DMS79 treated with DMSO at 0.1 percent for 48 hours (cell line): ENCODE measurements at regions not wholly inside any gene's neighbourhood (a gene's known extent, or its start where the extent isn't known, plus 50 kb on each side); places are given as distances from the start of the nearest gene placed in this dataset.
"Not testable (repeated sequence)": the region's sequence is repeated elsewhere in the genome, so short reads cannot be mapped to it uniquely, and the experiment has no call there.

Source experiments
- DNase-seq: peaks from one replicate; lab custom pipeline; 2025; lab: John Stamatoyannopoulos, UW

DNA sequence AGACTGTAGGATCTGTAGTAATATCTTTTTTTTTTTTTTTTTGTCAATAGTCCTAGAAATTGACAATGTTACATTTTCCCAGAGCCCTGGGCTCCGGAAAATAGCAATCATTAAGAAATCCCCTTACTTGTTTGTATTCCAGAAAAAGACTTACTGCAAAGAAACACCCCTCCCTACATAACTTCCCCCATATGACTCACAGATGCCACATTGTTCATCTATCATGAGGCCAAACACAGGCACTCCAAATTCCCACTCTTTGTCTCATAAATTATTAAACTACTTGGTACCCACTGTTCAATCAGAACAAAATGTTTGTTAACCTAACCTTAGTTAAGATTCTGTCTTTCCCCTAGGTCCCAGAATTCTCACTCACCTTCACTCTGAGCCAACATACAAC is 53.5 kb downstream of the TEX51 start:
- DNase-seq = no peak

- DNase-seq = no peak
Measured at GRCh38 chr2:126953483-126953882, 54.8 kb downstream of the TEX51 start.

- no peak for DNase-seq
Measured at GRCh38 chr2:126954831-126955230, 56.1 kb downstream of the TEX51 start.

GRCh38 chr2:126956773-126957172 is 58.1 kb downstream of the TEX51 start:
- DNase-seq = not testable (repeated sequence)

- DNase-seq = no peak
Measured at GRCh38 chr2:126963390-126963789, 64.7 kb downstream of the TEX51 start.

- no peak for DNase-seq
Measured at GRCh38 chr2:126966601-126967000, 67.9 kb downstream of the TEX51 start.

DNA sequence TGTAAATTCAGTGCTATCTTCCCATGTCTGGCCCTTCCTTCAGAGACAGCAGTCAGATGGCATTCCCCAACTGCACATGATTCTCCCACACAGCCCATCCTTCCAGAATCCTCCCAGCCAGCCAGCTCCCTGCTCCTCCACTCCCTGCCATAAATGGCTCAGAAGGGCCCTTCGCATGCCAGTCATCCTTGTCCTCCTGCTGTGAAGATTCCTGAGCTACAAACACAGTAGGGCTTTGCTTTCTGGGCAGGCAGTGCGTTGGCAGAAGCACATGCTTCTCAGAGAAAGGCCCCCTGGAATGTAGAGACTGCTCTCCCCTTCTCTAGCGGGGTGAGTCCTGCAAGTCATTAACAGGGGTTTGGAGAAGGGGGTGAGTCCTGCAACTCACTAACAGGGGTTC is 71.9 kb downstream of the TEX51 start:
- peak; percentile 63 for DNase-seq

- no peak for DNase-seq
Measured at GRCh38 chr2:126971162-126971480, 72.4 kb downstream of the TEX51 start.

DNA sequence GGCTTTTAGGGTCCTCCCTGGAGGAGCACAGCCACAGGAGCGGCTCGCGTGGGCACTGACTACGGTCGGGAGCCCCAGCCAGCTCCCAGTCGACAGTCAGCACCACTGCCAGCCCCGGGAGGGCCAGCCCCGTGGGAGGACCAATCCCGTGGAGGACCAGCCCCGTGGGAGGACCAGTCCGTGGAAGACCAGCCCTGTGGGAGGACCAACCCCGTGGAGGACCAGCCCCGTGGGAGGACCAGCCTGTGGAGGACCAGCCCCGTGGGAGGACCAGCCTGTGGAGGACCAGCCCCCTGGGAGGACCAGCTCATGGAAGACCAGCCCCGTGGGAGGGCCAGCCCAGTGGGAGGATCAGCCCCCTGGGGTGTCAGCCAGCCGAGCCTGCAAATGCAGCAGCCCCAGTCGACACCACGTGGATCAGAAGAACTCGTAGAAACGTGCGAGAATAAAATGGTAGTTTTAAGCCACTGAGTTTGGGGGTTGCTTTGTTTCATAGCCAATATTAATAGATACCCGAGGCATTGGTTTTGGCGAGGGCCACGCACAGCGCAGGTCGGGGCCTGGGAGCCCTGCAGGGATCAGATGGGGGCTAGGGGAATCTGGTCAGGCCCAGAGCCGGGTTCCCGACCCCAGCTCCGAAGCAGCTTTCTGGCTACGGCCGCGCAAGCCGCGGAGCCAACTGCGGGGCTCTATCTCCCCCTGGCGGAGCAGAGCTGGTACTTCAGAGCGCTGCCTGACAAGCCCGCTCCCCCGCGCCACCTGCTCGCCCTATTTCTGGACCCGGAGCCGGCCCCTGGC is 73.0 kb downstream of the TEX51 start:
- peak; percentile 39 for DNase-seq

GRCh38 chr2:126972279-126972626 is 73.6 kb downstream of the TEX51 start:
- DNase-seq = no peak

- no peak for DNase-seq
Measured at GRCh38 chr2:126973745-126974144, 75.1 kb downstream of the TEX51 start.

DNA sequence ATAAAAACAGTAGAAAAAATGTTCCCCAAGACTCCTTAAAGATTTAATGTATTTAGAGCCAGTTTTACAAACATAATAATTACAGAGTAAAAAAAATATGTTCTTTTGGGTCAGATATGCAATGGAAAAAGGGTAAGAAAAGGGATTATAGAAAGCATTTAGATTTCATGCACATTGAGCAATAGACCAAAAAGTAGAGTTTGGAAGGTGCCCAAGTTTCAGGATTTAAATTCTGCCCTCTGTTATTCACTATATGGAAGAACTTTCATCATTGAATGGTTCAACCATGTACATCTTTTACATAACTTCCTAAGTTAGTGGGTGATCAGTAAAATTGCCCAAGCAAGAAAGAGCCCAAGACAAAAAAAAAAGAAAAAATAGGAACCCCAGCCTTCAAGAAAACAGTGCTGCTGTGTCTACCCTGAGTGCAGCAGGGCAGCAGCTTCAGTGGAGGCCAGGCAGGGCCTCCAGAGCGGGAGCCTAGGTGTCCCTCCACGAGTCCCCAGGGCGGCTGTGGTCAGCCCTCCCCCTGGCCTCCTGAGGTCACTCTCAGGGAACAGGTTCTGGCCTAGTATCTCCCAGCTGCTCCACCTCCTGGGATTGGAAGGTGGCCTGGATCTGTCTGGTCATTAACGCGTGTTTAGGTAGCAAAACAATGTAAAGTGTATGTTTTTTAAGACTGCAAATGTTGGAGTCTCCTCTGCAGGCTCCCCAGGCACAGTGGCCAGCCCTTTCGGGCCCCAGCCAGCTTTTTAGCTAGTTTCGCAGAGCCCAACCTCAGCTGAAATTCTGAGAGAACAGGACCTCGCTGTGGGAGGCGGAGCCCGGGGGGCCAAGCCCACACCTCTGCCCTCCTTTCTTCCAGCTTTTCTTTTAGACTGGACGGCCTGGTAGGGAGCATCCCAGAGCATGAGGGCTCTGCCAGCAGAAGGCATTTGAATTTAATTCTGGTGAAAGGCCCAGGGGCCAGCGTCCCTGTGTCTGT is 77.3 kb downstream of the TEX51 start:
- no peak for DNase-seq

DNA sequence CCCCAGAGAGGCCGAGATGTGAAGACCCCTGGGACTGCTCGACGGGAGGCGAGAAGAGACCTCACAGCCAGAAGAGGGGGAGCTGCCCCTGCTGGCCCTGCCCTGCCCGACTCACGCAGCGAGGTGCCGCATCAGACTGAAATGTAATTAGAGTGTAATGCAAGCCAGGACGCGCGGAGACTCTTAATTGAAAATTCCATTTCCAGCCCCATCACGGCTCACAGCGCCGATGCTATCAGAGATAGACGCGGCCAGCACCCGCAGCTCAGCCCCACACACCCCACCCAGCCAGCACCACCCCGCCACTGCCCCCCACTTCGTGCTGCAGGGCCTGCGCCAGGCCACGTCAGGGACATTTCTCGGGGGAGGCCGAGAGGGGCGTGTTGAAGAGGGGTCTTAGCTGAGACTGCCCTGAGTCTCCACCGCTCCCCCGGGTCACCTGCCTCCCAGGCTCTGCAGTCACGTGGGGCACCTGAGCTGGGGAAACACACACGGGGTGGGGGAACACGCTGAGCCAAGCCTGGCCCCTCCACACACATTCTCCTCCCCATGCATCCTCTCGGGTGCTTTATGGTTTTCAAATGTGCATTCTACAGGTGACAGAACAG is 78.1 kb downstream of the TEX51 start:
- no peak for DNase-seq

DNA sequence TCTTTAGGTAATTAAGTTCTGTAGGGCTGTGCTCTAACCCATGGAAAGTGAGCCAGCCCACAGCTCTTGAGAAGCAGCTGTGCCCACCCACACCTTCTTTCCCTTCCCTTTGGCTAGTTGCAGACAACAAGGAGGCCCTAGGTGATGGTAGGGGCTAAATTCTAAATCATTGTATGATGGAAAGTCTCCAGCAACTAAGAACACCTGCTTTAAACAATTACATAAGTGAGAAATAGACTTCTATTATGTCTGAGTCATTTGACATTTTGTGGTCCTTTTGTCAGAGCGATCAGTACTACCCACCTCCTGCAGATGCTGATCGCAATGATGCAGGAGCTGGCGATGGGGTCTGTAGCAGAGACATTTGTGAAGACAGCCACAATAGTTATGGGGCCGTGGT is 79.6 kb downstream of the TEX51 start:
- DNase-seq = no peak

DNA sequence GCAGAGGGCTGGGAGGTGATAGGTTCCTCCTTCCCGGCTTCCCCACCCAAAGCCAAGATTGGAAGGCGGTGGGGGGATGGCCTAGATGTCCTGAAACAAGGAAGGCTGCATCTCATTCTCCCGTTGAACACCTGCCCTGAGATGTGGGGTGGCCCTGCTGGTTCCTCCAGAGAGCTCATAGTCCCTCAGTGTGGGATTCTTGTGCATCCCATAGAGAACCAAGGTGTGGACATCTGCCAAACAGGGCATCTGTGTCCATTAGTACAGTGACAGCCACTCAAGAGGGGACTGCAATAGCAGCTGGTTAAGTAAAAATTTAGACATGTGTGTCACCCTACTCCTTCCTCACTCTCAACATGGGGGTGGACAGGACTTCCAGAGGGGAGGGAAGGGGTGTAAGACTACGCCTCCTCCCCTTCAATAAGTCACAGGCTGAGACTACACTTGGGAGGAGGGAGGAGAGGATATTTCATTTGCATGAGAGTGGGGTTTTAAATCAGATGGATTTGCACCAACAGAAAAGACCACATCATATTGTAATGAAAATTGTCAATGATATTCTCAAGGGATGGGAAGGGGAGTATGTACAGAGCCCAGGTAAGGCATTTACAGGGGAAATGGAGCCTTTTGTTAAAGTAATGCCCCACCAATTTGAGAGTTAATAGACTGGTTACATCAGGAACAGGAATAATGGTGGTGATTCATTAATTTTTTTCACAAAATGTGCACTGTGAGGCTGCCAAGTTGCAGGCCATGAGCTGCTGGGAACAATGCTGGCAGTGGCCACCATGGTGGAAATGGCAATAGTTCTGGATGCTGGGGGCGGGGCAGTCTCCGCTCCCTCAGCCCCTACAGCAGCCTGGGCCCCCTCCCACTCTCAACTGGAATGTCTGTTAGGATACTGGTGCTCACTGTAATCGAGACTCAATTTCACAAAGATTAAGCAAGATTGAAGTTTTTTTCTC is 80.6 kb downstream of the TEX51 start:
- no peak for DNase-seq

- DNase-seq = no peak
Measured at GRCh38 chr2:126981476-126981875, 82.8 kb downstream of the TEX51 start.

DNA sequence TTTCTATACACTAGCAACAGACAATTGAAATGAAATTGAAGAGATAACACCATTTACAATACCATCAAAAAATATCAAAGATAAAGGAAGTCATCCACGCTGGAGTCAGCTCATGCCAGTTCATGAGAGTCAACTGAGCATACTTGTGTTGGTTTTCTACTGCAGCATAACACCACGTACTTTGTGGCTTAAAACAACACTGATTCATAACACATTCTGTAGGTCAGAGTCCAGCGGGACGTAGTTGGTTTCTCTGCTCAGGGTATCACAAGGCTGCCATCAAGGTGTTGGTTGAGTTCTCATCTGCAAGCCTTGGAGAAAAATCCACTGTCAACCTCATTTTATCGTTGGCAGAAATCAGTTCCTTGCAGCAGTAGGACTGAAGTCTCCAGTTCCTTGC is 84.2 kb downstream of the TEX51 start:
- DNase-seq = no peak

GRCh38 chr2:126986631-126987187 is 88.0 kb downstream of the TEX51 start:
- no peak for DNase-seq

DNA sequence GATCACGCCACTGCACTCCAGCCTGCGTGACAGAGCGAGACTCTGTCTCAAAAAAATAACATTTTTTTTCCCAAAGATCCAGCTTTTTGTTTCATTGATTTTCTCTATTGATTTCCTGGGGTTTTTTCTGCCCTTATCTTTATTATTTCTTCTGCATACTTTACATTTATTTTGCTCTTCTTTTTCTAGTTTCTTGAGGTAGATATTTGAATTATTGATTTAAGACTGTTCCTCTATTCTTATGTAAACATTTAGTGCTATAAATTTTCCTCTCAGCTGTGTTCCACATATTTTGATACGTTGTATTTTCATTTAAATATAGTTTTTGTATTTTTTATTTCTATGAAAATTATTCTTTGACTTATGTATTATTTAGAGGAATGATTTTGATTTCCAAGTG is 89.8 kb downstream of the TEX51 start:
- no peak for DNase-seq

GRCh38 chr2:126989064-126989463 is 90.4 kb downstream of the TEX51 start:
- not testable (repeated sequence) for DNase-seq

GRCh38 chr2:126990200-126990599 is 91.5 kb downstream of the TEX51 start:
- no peak for DNase-seq
